Superior temporal gyrus (tissue), 1 donor: ENCODE measurements at regions not wholly inside any gene's neighbourhood (a gene's known extent, or its start where the extent isn't known, plus 50 kb on each side); places are given as distances from the start of the nearest gene placed in this dataset.
"Not testable (repeated sequence)": the region's sequence is repeated elsewhere in the genome, so short reads cannot be mapped to it uniquely, and the experiment has no call there.

ENCODE experiments used
- DNase-seq: peaks from one replicate; pipeline ENCODE4 v3.0.0-alpha.2; 2016; ENCODE audit errors: extremely low spot score

- DNase-seq: no peak
Measured at GRCh38 chr17:68780596-68780995, 174.6 kb downstream of the ABCA8 start.

GRCh38 chr17:68778726-68779125 lies 176.5 kb downstream of the ABCA8 start:
- no peak for DNase-seq

- no peak for DNase-seq
Measured at GRCh38 chr17:68777856-68778694, 176.9 kb upstream of the FAM20A start.

GRCh38 chr17:68777243-68777855 lies 176.2 kb upstream of the FAM20A start:
- DNase-seq: peak; percentile 96

- no peak for DNase-seq
Measured at GRCh38 chr17:68776451-68776850, 175.3 kb upstream of the FAM20A start.

GRCh38 chr17:68775969-68776368 lies 174.8 kb upstream of the FAM20A start:
- DNase-seq: no peak

- no peak for DNase-seq
Measured at GRCh38 chr17:68775318-68775717, 174.2 kb upstream of the FAM20A start.

- DNase-seq: peak; percentile 95
Measured at GRCh38 chr17:68771867-68772515, 170.8 kb upstream of the FAM20A start.

- DNase-seq: no peak
Measured at GRCh38 chr17:68768804-68769203, 167.6 kb upstream of the FAM20A start.

- no peak for DNase-seq
Measured at GRCh38 chr17:68766640-68767039, 165.5 kb upstream of the FAM20A start.

- no peak for DNase-seq
Measured at GRCh38 chr17:68763562-68763961, 162.4 kb upstream of the FAM20A start.

GRCh38 chr17:68762911-68763310 lies 161.7 kb upstream of the FAM20A start:
- DNase-seq: no peak

GRCh38 chr17:68760141-68760475 lies 158.9 kb upstream of the FAM20A start:
- DNase-seq: no peak

- peak; percentile 93 for DNase-seq
Measured at GRCh38 chr17:68759343-68760140, 158.4 kb upstream of the FAM20A start.

GRCh38 chr17:68759002-68759342 lies 157.8 kb upstream of the FAM20A start:
- no peak for DNase-seq

- not testable (repeated sequence) for DNase-seq
Measured at GRCh38 chr17:68757866-68758757, 156.9 kb upstream of the FAM20A start.

- DNase-seq: no peak
Measured at GRCh38 chr17:68753985-68754769, 153.0 kb upstream of the FAM20A start.

- DNase-seq: no peak
Measured at GRCh38 chr17:68750208-68750562, 149.0 kb upstream of the FAM20A start.

- no peak for DNase-seq
Measured at GRCh38 chr17:68749349-68750207, 148.4 kb upstream of the FAM20A start.

- DNase-seq: no peak
Measured at GRCh38 chr17:68748381-68748780, 147.2 kb upstream of the FAM20A start.
